Smooth muscle cell (in vitro differentiated cells): ENCODE measurements at regions not wholly inside any gene's neighbourhood (a gene's known extent, or its start where the extent isn't known, plus 50 kb on each side); places are given as distances from the start of the nearest gene placed in this dataset.

ENCODE experiments used
- DNase-seq: peaks from one replicate; lab custom pipeline; 2025; ENCODE audit not compliant: unreplicated experiment; lab: John Stamatoyannopoulos, UW
- H2AFZ ChIP-seq: fragments of 200-600 bp; sonication (generic); 2 replicates; pipeline ENCODE4 v1.6.0; 2016; ENCODE audit warnings: antibody characterized with exemption, low read depth, mild to moderate bottlenecking
- H3F3A ChIP-seq: fragments of 200-600 bp; sonication (generic); 2 replicates; pipeline ENCODE4 v1.6.0; 2017; ENCODE audit warnings: antibody characterized with exemption, low read depth
- H3K27ac ChIP-seq: fragments of 200-600 bp; sonication (generic); 2 replicates; pipeline ENCODE4 v1.5.1; 2016; ENCODE audit warnings: low read depth, mild to moderate bottlenecking
- H3K27me3 ChIP-seq: fragments of 200-600 bp; sonication (generic); 2 replicates; pipeline ENCODE4 v1.6.1; 2016; ENCODE audit warnings: low read depth, mild to moderate bottlenecking
- H3K36me3 ChIP-seq: fragments of 200-600 bp; sonication (generic); 2 replicates; pipeline ENCODE4 v1.5.1; 2016; ENCODE audit warnings: low read depth
- H3K4me1 ChIP-seq: fragments of 200-600 bp; sonication (generic); 2 replicates; pipeline ENCODE4 v1.5.1; 2016; ENCODE audit warnings: low read depth
- H3K4me2 ChIP-seq: fragments of 200-600 bp; sonication (generic); 2 replicates; pipeline ENCODE4 v1.6.0; 2016; ENCODE audit warnings: mild to moderate bottlenecking
- H3K4me3 ChIP-seq: fragments of 200-600 bp; sonication (generic); 2 replicates; pipeline ENCODE4 v1.5.1; 2016; ENCODE audit warnings: mild to moderate bottlenecking
- H3K79me2 ChIP-seq: fragments of 200-600 bp; sonication (generic); 2 replicates; pipeline ENCODE4 v1.6.0; 2016; ENCODE audit warnings: low read depth, mild to moderate bottlenecking
- H3K9ac ChIP-seq: fragments of 200-600 bp; sonication (generic); 2 replicates; pipeline ENCODE4 v1.6.0; 2016; ENCODE audit warnings: low read depth
- H3K9me3 ChIP-seq: fragments of 200-600 bp; sonication (generic); replicated peaks from 2 replicates; pipeline ENCODE4 v1.5.1; 2016; ENCODE audit warnings: low read depth
- H4K20me1 ChIP-seq: fragments of 200-600 bp; sonication (generic); 2 replicates; pipeline ENCODE4 v1.6.0; 2016; ENCODE audit warnings: low read depth
- CTCF ChIP-seq: fragments of 200-600 bp; sonication (generic); IDR thresholded peaks from 2 replicates; pipeline ENCODE4 v1.5.1; 2017; ENCODE audit warnings: borderline replicate concordance, mild to moderate bottlenecking, antibody characterized with exemption; ENCODE audit not compliant: insufficient read depth, poor library complexity, severe bottlenecking
- WGBS: methylation state at CpG from one replicate; pipeline ENCODE4 v1.1.7; 2016; ENCODE audit warnings: low lambda C conversion rate; 5-methylcytosine and 5-hydroxymethylcytosine counted together

GRCh38 chr3:26438981-26439884, 183.3 kb upstream of the LRRC3B start:
- no peaks in the 10 kb centered on the region for H3K4me1 ChIP-seq
- H3K27me3 ChIP-seq, result no peaks in the 10 kb centered on the region
- no peaks in the 10 kb centered on the region for H3K36me3 ChIP-seq
- H3K79me2 ChIP-seq, result no peaks in the 10 kb centered on the region
- H3K9me3 ChIP-seq, result no peaks in the 10 kb centered on the region
- H3K27ac ChIP-seq, result no peak overlapping the region
- WGBS, result 93% methylated on average over 6 of the region's 6 CpGs
- no peak overlapping the region for H3K4me2 ChIP-seq
- no peak for DNase-seq
- H3F3A ChIP-seq, result no peaks in the 10 kb centered on the region
- TF ChIP-seq CTCF, result no peak
- no peak overlapping the region for H3K9ac ChIP-seq
- no peak overlapping the region for H3K4me3 ChIP-seq
- no peaks in the 10 kb centered on the region for H4K20me1 ChIP-seq
- H2AFZ ChIP-seq, result no peak overlapping the region

GRCh38 chr3:26449996-26450395, 172.6 kb upstream of the LRRC3B start:
- H2AFZ ChIP-seq, result no peak overlapping the region
- H3F3A ChIP-seq, result no peaks in the 10 kb centered on the region
- DNase-seq, result no peak
- no peak overlapping the region for H3K4me3 ChIP-seq
- H3K36me3 ChIP-seq, result no peaks in the 10 kb centered on the region
- H4K20me1 ChIP-seq, result no peaks in the 10 kb centered on the region
- no peak overlapping the region for H3K9ac ChIP-seq
- H3K27ac ChIP-seq, result no peak overlapping the region
- TF ChIP-seq CTCF, result no peak
- no peaks in the 10 kb centered on the region for H3K79me2 ChIP-seq
- no peaks in the 10 kb centered on the region for H3K9me3 ChIP-seq
- peak overlapping the region; percentile 14 for H3K4me2 ChIP-seq
- 59% methylated on average over 3 of the region's 3 CpGs for WGBS
- no peaks in the 10 kb centered on the region for H3K27me3 ChIP-seq
- no peaks in the 10 kb centered on the region for H3K4me1 ChIP-seq

GRCh38 chr3:26452363-26452762, 170.2 kb upstream of the LRRC3B start:
- Histone ChIP-seq H3K9me3 (no peaks in the 10 kb centered on the region), H3K27ac (no peak overlapping the region), H3K79me2 (no peaks in the 10 kb centered on the region), H3K27me3 (no peaks in the 10 kb centered on the region), H4K20me1 (no peaks in the 10 kb centered on the region), H3K4me2 (no peak overlapping the region), H2AFZ (no peak overlapping the region), H3K4me1 (no peaks in the 10 kb centered on the region), H3K36me3 (no peaks in the 10 kb centered on the region), H3K4me3 (no peak overlapping the region), H3K9ac (no peak overlapping the region), H3F3A (no peaks in the 10 kb centered on the region)
- DNase-seq, result no peak
- TF ChIP-seq CTCF, result no peak
- WGBS, result 78% methylated on average over 2 of the region's 2 CpGs

GRCh38 chr3:26460985-26461384, 161.6 kb upstream of the LRRC3B start:
- Histone ChIP-seq H3K4me2 (no peak overlapping the region), H4K20me1 (no peaks in the 10 kb centered on the region), H2AFZ (no peak overlapping the region), H3K9me3 (no peaks in the 10 kb centered on the region), H3K79me2 (no peaks in the 10 kb centered on the region), H3K27me3 (no peaks in the 10 kb centered on the region), H3K4me1 (no peaks in the 10 kb centered on the region), H3K4me3 (no peak overlapping the region), H3K27ac (no peak overlapping the region), H3F3A (no peaks in the 10 kb centered on the region), H3K36me3 (no peaks in the 10 kb centered on the region), H3K9ac (no peak overlapping the region)
- WGBS, result 93% methylated on average over 3 of the region's 3 CpGs
- no peak for TF ChIP-seq CTCF
- no peak for DNase-seq
